ENCODE measurements at regions not wholly inside any gene's neighbourhood (a gene's known extent, or its start where the extent isn't known, plus 50 kb on each side); places are given as distances from the start of the nearest gene placed in this dataset.

DNA sequence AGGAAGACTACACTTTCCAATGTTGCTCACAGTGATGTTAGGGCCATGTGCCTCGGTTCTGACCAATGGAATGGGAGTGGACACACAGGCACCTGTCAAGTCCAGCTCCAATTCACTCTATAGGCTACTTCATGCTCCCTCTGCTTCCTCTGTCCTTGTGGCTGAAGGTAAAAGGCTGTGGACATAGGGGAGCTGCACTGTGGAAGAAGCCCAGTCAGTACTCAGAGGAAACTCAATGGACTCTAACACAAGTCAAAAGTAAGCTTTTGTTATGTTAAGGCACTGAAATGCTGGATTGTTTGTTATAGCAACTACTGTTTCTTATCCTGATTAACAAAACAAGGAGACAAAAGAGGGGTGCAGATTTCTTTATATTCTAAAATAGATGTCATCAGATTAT lies 278.2 kb downstream of the BCL11B start:
- TF ChIP-seq, protein P1, sequence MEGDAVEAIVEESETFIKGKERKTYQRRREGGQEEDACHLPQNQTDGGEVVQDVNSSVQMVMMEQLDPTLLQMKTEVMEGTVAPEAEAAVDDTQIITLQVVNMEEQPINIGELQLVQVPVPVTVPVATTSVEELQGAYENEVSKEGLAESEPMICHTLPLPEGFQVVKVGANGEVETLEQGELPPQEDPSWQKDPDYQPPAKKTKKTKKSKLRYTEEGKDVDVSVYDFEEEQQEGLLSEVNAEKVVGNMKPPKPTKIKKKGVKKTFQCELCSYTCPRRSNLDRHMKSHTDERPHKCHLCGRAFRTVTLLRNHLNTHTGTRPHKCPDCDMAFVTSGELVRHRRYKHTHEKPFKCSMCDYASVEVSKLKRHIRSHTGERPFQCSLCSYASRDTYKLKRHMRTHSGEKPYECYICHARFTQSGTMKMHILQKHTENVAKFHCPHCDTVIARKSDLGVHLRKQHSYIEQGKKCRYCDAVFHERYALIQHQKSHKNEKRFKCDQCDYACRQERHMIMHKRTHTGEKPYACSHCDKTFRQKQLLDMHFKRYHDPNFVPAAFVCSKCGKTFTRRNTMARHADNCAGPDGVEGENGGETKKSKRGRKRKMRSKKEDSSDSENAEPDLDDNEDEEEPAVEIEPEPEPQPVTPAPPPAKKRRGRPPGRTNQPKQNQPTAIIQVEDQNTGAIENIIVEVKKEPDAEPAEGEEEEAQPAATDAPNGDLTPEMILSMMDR (IDR thresholded peaks at IDR 0.05; ENCODE audit: insufficient read depth, low read length), result no peak
- no peak for TF ChIP-seq POLR2AphosphoS5 (IDR thresholded peaks at IDR 0.05; ENCODE audit: low read depth)
